ENCODE measurements at regions not wholly inside any gene's neighbourhood (a gene's known extent, or its start where the extent isn't known, plus 50 kb on each side); places are given as distances from the start of the nearest gene placed in this dataset.
"Not testable (repeated sequence)": the region's sequence is repeated elsewhere in the genome, so short reads cannot be mapped to it uniquely, and the experiment has no call there.

GRCh38 chr13:95404141-95404882, 103.1 kb upstream of the ABCC4 start:
- intact Hi-C loops (cut with DNase I) = loop anchor here (1.0 to 2.0 kb wide), 2 partner anchors 214 kb away; no protein-coding TSS in a partner anchor
- no peaks in the 10 kb centered on the region for H3K36me3 ChIP-seq (ENCODE audit: control insufficient read depth in 1 of 2, insufficient read depth in 2 of 2, low read length in 1 of 2)
- no peaks in the 10 kb centered on the region for H3K4me1 ChIP-seq (ENCODE audit: control insufficient read depth in 1 of 2, insufficient read depth in 2 of 2, low read length in 2 of 2)
- ATAC-seq (ENCODE audit: low FRiP score) (peak; percentile 92), DNase-seq (peak; percentile 83 to 92)
- no peaks in the 10 kb centered on the region for H3K27me3 ChIP-seq (ENCODE audit: control insufficient read depth in 1 of 2, insufficient read depth in 2 of 2, low read length in 1 of 2)
- H3K4me3 ChIP-seq (ENCODE audit: low read length in 2 of 2) = peak overlapping the region in 1 of 2 donors; percentile 29
- H3K27ac ChIP-seq (ENCODE audit: low read depth in 1 of 2, low read length in 2 of 2) = no peak overlapping the region
- WGBS, 2 donors = 9% methylated on average over 24 of the region's 24 CpGs
- no peaks in the 10 kb centered on the region for H3K9me3 ChIP-seq (ENCODE audit: control insufficient read depth, low read length)

DNA sequence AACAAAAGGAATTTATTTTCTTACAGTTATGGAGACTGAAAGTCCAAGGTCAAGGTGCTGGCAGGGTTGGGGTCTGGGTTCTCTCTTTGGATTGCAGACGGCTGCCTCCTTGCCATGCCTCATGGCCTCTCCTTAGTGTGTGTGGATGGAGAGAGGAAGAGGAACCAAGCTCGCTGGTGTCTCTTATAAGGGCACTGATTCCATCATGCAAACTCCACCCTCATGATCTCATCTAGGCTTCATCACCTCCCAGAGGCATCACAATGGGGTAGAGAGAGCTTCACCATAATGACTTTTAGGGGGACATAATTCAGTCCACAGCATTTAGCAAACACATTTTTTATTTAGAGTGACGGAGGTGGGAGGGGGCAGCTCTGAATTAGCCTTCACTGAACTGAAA, 104.9 kb upstream of the ABCC4 start:
- no peak for ATAC-seq (ENCODE audit: low FRiP score)
- DNase-seq = no peak
- intact Hi-C loops (cut with DNase I) = no loop called here
- Histone ChIP-seq H3K4me3 (ENCODE audit: low read length in 2 of 2) (no peak overlapping the region), H3K27ac (ENCODE audit: low read depth in 1 of 2, low read length in 2 of 2) (no peak overlapping the region), H3K9me3 (ENCODE audit: control insufficient read depth, low read length) (no peaks in the 10 kb centered on the region), H3K4me1 (ENCODE audit: control insufficient read depth in 1 of 2, insufficient read depth in 2 of 2, low read length in 2 of 2) (no peaks in the 10 kb centered on the region), H3K27me3 (ENCODE audit: control insufficient read depth in 1 of 2, insufficient read depth in 2 of 2, low read length in 1 of 2) (no peaks in the 10 kb centered on the region), H3K36me3 (ENCODE audit: control insufficient read depth in 1 of 2, insufficient read depth in 2 of 2, low read length in 1 of 2) (no peaks in the 10 kb centered on the region)
- WGBS, 2 donors = 51 to 53% methylated on average over 3 of the region's 3 CpGs

- DNase-seq (no peak), ATAC-seq (ENCODE audit: low FRiP score) (no peak)
- no peak overlapping the region for H3K27ac ChIP-seq (ENCODE audit: low read depth in 1 of 2, low read length in 2 of 2)
- H3K27me3 ChIP-seq (ENCODE audit: control insufficient read depth in 1 of 2, insufficient read depth in 2 of 2, low read length in 1 of 2) = no peaks in the 10 kb centered on the region
- intact Hi-C loops (cut with DNase I) = no loop called here
- no peaks in the 10 kb centered on the region for H3K36me3 ChIP-seq (ENCODE audit: control insufficient read depth in 1 of 2, insufficient read depth in 2 of 2, low read length in 1 of 2)
- no peak overlapping the region for H3K4me3 ChIP-seq (ENCODE audit: low read length in 2 of 2)
- WGBS, 2 donors = 35 to 38% methylated on average over 7 of the region's 7 CpGs
- no peaks in the 10 kb centered on the region for H3K4me1 ChIP-seq (ENCODE audit: control insufficient read depth in 1 of 2, insufficient read depth in 2 of 2, low read length in 2 of 2)
- H3K9me3 ChIP-seq (ENCODE audit: control insufficient read depth, low read length) = no peaks in the 10 kb centered on the region
Measured at GRCh38 chr13:95411428-95412040, 110.3 kb upstream of the ABCC4 start.

DNA sequence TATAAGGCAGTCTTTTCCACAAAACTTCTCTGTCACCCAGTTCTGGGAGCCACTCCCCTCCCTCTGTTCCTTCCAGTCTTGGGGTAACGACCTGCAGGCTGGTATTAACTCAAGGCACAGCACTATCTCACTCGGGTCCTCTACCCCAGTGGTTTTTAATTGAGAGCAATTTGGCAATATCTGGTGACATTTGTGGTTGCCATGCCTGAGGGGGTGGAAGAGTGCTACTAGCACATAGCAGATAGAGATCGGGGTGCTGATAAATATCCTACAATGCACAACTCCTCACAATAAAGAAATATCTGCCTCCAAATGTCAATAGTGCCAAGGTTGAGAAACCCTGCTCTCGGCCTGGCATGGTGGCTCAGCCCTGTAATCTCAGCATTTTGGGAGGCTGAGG, 117.7 kb upstream of the ABCC4 start:
- Histone ChIP-seq H3K4me3 (ENCODE audit: low read length in 2 of 2) (no peak overlapping the region), H3K9me3 (ENCODE audit: control insufficient read depth, low read length) (no peaks in the 10 kb centered on the region), H3K27ac (ENCODE audit: low read depth in 1 of 2, low read length in 2 of 2) (no peak overlapping the region), H3K27me3 (ENCODE audit: control insufficient read depth in 1 of 2, insufficient read depth in 2 of 2, low read length in 1 of 2) (no peaks in the 10 kb centered on the region), H3K36me3 (ENCODE audit: control insufficient read depth in 1 of 2, insufficient read depth in 2 of 2, low read length in 1 of 2) (no peaks in the 10 kb centered on the region), H3K4me1 (ENCODE audit: control insufficient read depth in 1 of 2, insufficient read depth in 2 of 2, low read length in 2 of 2) (no peaks in the 10 kb centered on the region)
- intact Hi-C loops (cut with DNase I) = no loop called here
- DNase-seq (no peak), ATAC-seq (ENCODE audit: low FRiP score) (no peak)
- WGBS, 2 donors = 50 to 62% methylated on average over 4 of the region's 4 CpGs

GRCh38 chr13:95420501-95420900, 119.2 kb upstream of the ABCC4 start:
- WGBS, 2 donors = 46 to 49% methylated on average over 8 of the region's 8 CpGs
- intact Hi-C loops (cut with DNase I) = no loop called here
- H3K4me3 ChIP-seq (ENCODE audit: low read length in 2 of 2) = no peak overlapping the region
- no peaks in the 10 kb centered on the region for H3K27me3 ChIP-seq (ENCODE audit: control insufficient read depth in 1 of 2, insufficient read depth in 2 of 2, low read length in 1 of 2)
- DNase-seq = no peak
- no peaks in the 10 kb centered on the region for H3K9me3 ChIP-seq (ENCODE audit: control insufficient read depth, low read length)
- ATAC-seq (ENCODE audit: low FRiP score) = no peak
- H3K27ac ChIP-seq (ENCODE audit: low read depth in 1 of 2, low read length in 2 of 2) = no peak overlapping the region
- no peaks in the 10 kb centered on the region for H3K4me1 ChIP-seq (ENCODE audit: control insufficient read depth in 1 of 2, insufficient read depth in 2 of 2, low read length in 2 of 2)
- H3K36me3 ChIP-seq (ENCODE audit: control insufficient read depth in 1 of 2, insufficient read depth in 2 of 2, low read length in 1 of 2) = no peaks in the 10 kb centered on the region

DNA sequence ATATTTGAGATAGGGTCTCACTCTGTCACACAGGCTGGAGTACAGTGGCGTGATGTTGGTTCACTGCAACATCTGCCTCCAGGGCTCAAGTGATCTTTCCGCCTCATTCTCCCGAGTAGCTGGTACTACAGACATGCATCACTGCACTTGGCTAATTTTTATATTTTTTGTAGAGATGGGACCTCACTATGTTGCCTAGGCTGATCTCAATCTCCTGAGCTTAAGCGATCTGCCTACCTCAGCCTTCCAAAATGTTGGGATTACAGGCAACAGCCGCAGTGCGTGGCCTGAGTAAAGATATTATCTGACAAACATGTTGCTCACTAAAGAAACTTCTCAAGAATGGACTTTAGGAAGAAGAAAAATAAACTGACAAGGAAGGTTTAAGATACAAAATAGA, 125.4 kb upstream of the ABCC4 start:
- intact Hi-C loops (cut with DNase I) = no loop called here
- H3K9me3 ChIP-seq (ENCODE audit: control insufficient read depth, low read length) = peaks cover 1% of the 10 kb centered on the region
- WGBS, 2 donors = 84 to 88% methylated on average over 6 of the region's 6 CpGs
- no peaks in the 10 kb centered on the region for H3K36me3 ChIP-seq (ENCODE audit: control insufficient read depth in 1 of 2, insufficient read depth in 2 of 2, low read length in 1 of 2)
- no peaks in the 10 kb centered on the region for H3K27me3 ChIP-seq (ENCODE audit: control insufficient read depth in 1 of 2, insufficient read depth in 2 of 2, low read length in 1 of 2)
- no peak for ATAC-seq (ENCODE audit: low FRiP score)
- H3K27ac ChIP-seq (ENCODE audit: low read depth in 1 of 2, low read length in 2 of 2) = no peak overlapping the region
- no peak for DNase-seq
- H3K4me3 ChIP-seq (ENCODE audit: low read length in 2 of 2) = no peak overlapping the region
- H3K4me1 ChIP-seq (ENCODE audit: control insufficient read depth in 1 of 2, insufficient read depth in 2 of 2, low read length in 2 of 2) = no peaks in the 10 kb centered on the region

GRCh38 chr13:95430525-95430924, 122.0 kb upstream of the CLDN10 start:
- 62 to 63% methylated on average over 6 of the region's 6 CpGs for WGBS, 2 donors

GRCh38 chr13:95432141-95432540, 120.4 kb upstream of the CLDN10 start:
- no peak overlapping the region for H3K27ac ChIP-seq (ENCODE audit: low read depth in 1 of 2, low read length in 2 of 2)
- H3K4me3 ChIP-seq (ENCODE audit: low read length in 2 of 2) = no peak overlapping the region
- ATAC-seq (ENCODE audit: low FRiP score) = no peak
- no peaks in the 10 kb centered on the region for H3K36me3 ChIP-seq (ENCODE audit: control insufficient read depth in 1 of 2, insufficient read depth in 2 of 2, low read length in 1 of 2)
- H3K9me3 ChIP-seq (ENCODE audit: control insufficient read depth, low read length) = no peaks in the 10 kb centered on the region
- intact Hi-C loops (cut with DNase I) = no loop called here
- DNase-seq = no peak
- 75 to 83% methylated on average over 4 of the region's 4 CpGs for WGBS, 2 donors
- H3K4me1 ChIP-seq (ENCODE audit: control insufficient read depth in 1 of 2, insufficient read depth in 2 of 2, low read length in 2 of 2) = no peaks in the 10 kb centered on the region
- H3K27me3 ChIP-seq (ENCODE audit: control insufficient read depth in 1 of 2, insufficient read depth in 2 of 2, low read length in 1 of 2) = no peaks in the 10 kb centered on the region

More at GRCh38 chr13:95430525-95430924, 122.0 kb upstream of the CLDN10 start:
- intact Hi-C loops (cut with DNase I); H3K36me3 ChIP-seq (ENCODE audit: control insufficient read depth in 1 of 2, insufficient read depth in 2 of 2, low read length in 1 of 2); H3K4me1 ChIP-seq (ENCODE audit: control insufficient read depth in 1 of 2, insufficient read depth in 2 of 2, low read length in 2 of 2); H3K27me3 ChIP-seq (ENCODE audit: control insufficient read depth in 1 of 2, insufficient read depth in 2 of 2, low read length in 1 of 2); DNase-seq; ATAC-seq (ENCODE audit: low FRiP score); H3K4me3 ChIP-seq (ENCODE audit: low read length in 2 of 2); H3K9me3 ChIP-seq (ENCODE audit: control insufficient read depth, low read length); H3K27ac ChIP-seq (ENCODE audit: low read depth in 1 of 2, low read length in 2 of 2): not testable (repeated sequence)

- DNase-seq = no peak
- no peak for ATAC-seq (ENCODE audit: low FRiP score)
- H3K9me3 ChIP-seq (ENCODE audit: control insufficient read depth, low read length) = no peaks in the 10 kb centered on the region
- no peak overlapping the region for H3K27ac ChIP-seq (ENCODE audit: low read depth in 1 of 2, low read length in 2 of 2)
- no peaks in the 10 kb centered on the region for H3K4me1 ChIP-seq (ENCODE audit: control insufficient read depth in 1 of 2, insufficient read depth in 2 of 2, low read length in 2 of 2)
- WGBS, 2 donors = 89 to 91% methylated on average over 21 of the region's 21 CpGs
- H3K27me3 ChIP-seq (ENCODE audit: control insufficient read depth in 1 of 2, insufficient read depth in 2 of 2, low read length in 1 of 2) = no peaks in the 10 kb centered on the region
- H3K4me3 ChIP-seq (ENCODE audit: low read length in 2 of 2) = no peak overlapping the region
- H3K36me3 ChIP-seq (ENCODE audit: control insufficient read depth in 1 of 2, insufficient read depth in 2 of 2, low read length in 1 of 2) = no peaks in the 10 kb centered on the region
- intact Hi-C loops (cut with DNase I) = no loop called here
Measured at GRCh38 chr13:95433537-95433936, 119.0 kb upstream of the CLDN10 start.

All from aorta (tissue), 5 donors.